H9 (cell line): ENCODE measurements at regions not wholly inside any gene's neighbourhood (a gene's known extent, or its start where the extent isn't known, plus 50 kb on each side); places are given as distances from the start of the nearest gene placed in this dataset.
"Not testable (repeated sequence)": the region's sequence is repeated elsewhere in the genome, so short reads cannot be mapped to it uniquely, and the experiment has no call there.

Experiments used
- DNase-seq: peaks from one replicate; pipeline ENCODE4 v3.0.0-alpha.2; 2017
- H2AFZ ChIP-seq: one replicate; pipeline ENCODE4 v1.6.1; 2013; ENCODE audit warnings: mild to moderate bottlenecking, low read length, control low read depth, moderate library complexity
- H2AK5ac ChIP-seq: 2 replicates; pipeline ENCODE4 v1.6.1; 2013; ENCODE audit warnings: low read length, control low read depth, mixed read lengths; ENCODE audit not compliant: insufficient read length
- H2BK120ac ChIP-seq: one replicate; pipeline ENCODE4 v1.6.1; 2013; ENCODE audit warnings: low read depth, mild to moderate bottlenecking, low read length, control low read depth, inconsistent platforms; ENCODE audit not compliant: poor library complexity, severe bottlenecking
- H2BK12ac ChIP-seq: 2 replicates; pipeline ENCODE4 v1.6.1; 2013; ENCODE audit warnings: low read length, control low read depth, mixed read lengths, low read depth; ENCODE audit not compliant: insufficient read length
- H2BK15ac ChIP-seq: 2 replicates; pipeline ENCODE4 v1.6.1; 2013; ENCODE audit warnings: low read depth, low read length, control low read depth
- H2BK20ac ChIP-seq: one replicate; pipeline ENCODE4 v1.6.1; 2013; ENCODE audit warnings: low read depth, mild to moderate bottlenecking, low read length, control low read depth, inconsistent platforms; ENCODE audit not compliant: poor library complexity, severe bottlenecking
- H2BK5ac ChIP-seq: 2 replicates; pipeline ENCODE4 v1.6.1; 2013; ENCODE audit warnings: low read length, control low read depth, mixed read lengths; ENCODE audit not compliant: insufficient read length
- H3K14ac ChIP-seq: 2 replicates; pipeline ENCODE4 v1.6.1; 2013; ENCODE audit warnings: low read length, control low read depth; ENCODE audit not compliant: insufficient read depth
- H3K18ac ChIP-seq: 2 replicates; pipeline ENCODE4 v1.6.1; 2013; ENCODE audit warnings: low read depth, mild to moderate bottlenecking, mixed read lengths, low read length, control low read depth; ENCODE audit not compliant: insufficient read length
- H3K23ac ChIP-seq: 2 replicates; pipeline ENCODE4 v1.6.1; 2013; ENCODE audit warnings: low read length, control low read depth, mixed read lengths, low read depth; ENCODE audit not compliant: insufficient read length
- H3K23me2 ChIP-seq: 2 replicates; pipeline ENCODE4 v1.6.1; 2013; ENCODE audit warnings: low read depth, mild to moderate bottlenecking, mixed read lengths, low read length, control low read depth; ENCODE audit not compliant: insufficient read length, poor library complexity, severe bottlenecking
- H3K27ac ChIP-seq: 2 replicates; pipeline ENCODE4 v1.5.1; 2013; ENCODE audit warnings: low read length, control low read depth, mixed read lengths, low read depth; ENCODE audit not compliant: insufficient read length
- H3K27me3 ChIP-seq: 2 replicates; pipeline ENCODE4 v1.6.1; 2013; ENCODE audit warnings: low read length, control low read depth, inconsistent platforms; ENCODE audit not compliant: insufficient read depth
- H3K4ac ChIP-seq: 2 replicates; pipeline ENCODE4 v1.6.1; 2013; ENCODE audit warnings: low read depth, mild to moderate bottlenecking, control low read depth, inconsistent platforms, low read length, moderate library complexity
- H3K4me1 ChIP-seq: 2 replicates; pipeline ENCODE4 v1.6.1; 2013; ENCODE audit warnings: low read length, control low read depth, inconsistent platforms; ENCODE audit not compliant: insufficient read depth
- H3K4me2 ChIP-seq: 2 replicates; pipeline ENCODE4 v1.6.1; 2013; ENCODE audit warnings: low read length, control low read depth, mixed read lengths; ENCODE audit not compliant: insufficient read length, insufficient read depth
- H3K56ac ChIP-seq: 2 replicates; pipeline ENCODE4 v1.6.1; 2013; ENCODE audit warnings: low read depth, mild to moderate bottlenecking, mixed read lengths, low read length, control low read depth; ENCODE audit not compliant: insufficient read length
- H3K79me1 ChIP-seq: 2 replicates; pipeline ENCODE4 v1.6.1; 2013; ENCODE audit warnings: low read depth, mild to moderate bottlenecking, moderate library complexity, low read length, control low read depth, inconsistent platforms; ENCODE audit not compliant: insufficient read depth, poor library complexity, severe bottlenecking
- H3K79me2 ChIP-seq: 2 replicates; pipeline ENCODE4 v1.6.1; 2013; ENCODE audit warnings: low read length, control low read depth, inconsistent platforms; ENCODE audit not compliant: insufficient read depth
- H3K9ac ChIP-seq: 2 replicates; pipeline ENCODE4 v1.6.1; 2013; ENCODE audit warnings: low read length, control low read depth, mixed read lengths; ENCODE audit not compliant: insufficient read length; ENCODE audit errors: extremely low read depth
- H3K9me3 ChIP-seq: one replicate; pipeline ENCODE4 v1.6.1; 2013; ENCODE audit warnings: low read depth, low read length, inconsistent platforms; ENCODE audit not compliant: control insufficient read depth
- H3T11ph ChIP-seq: one replicate; pipeline ENCODE4 v1.6.1; 2013; ENCODE audit warnings: mild to moderate bottlenecking, low read length, control low read depth, inconsistent platforms
- H4K20me1 ChIP-seq: one replicate; pipeline ENCODE4 v1.6.1; 2013; ENCODE audit not compliant: control insufficient read depth, insufficient read length, insufficient read depth
- H4K5ac ChIP-seq: 2 replicates; pipeline ENCODE4 v1.6.1; 2013; ENCODE audit warnings: low read depth, mild to moderate bottlenecking, mixed read lengths, low read length, control low read depth; ENCODE audit not compliant: insufficient read length
- H4K8ac ChIP-seq: replicated peaks from 2 replicates; pipeline ENCODE4 v1.6.1; 2013; ENCODE audit warnings: low read length, control low read depth, mixed read lengths, low read depth; ENCODE audit not compliant: insufficient read length
- H4K91ac ChIP-seq: 2 replicates; pipeline ENCODE4 v1.6.1; 2013; ENCODE audit warnings: low read depth, mild to moderate bottlenecking, moderate library complexity, mixed read lengths, low read length, control low read depth; ENCODE audit not compliant: insufficient read length
- H3K27ac Mint-ChIP-seq, 3 experiments: 2 replicates in 2 of 3; 3 replicates in 1 of 3; pipeline ENCODE4 v1.8.0; 2020 to 2021; ENCODE audit warnings: mixed read lengths in 3 of 3, mild to moderate bottlenecking in 1 of 3, moderate library complexity in 1 of 3
- H3K27me3 Mint-ChIP-seq: 2 replicates; pipeline ENCODE4 v1.8.0; 2021; ENCODE audit warnings: low read depth, mild to moderate bottlenecking, moderate library complexity, mixed read lengths
- H3K36me3 Mint-ChIP-seq, 3 experiments: 2 replicates in 2 of 3; 3 replicates in 1 of 3; pipeline ENCODE4 v1.8.0; 2020 to 2021; ENCODE audit warnings: low read depth in 3 of 3, mixed read lengths in 3 of 3; ENCODE audit not compliant: insufficient read depth in 1 of 3
- H3K4me1 Mint-ChIP-seq, 2 experiments: 2 replicates each; pipeline ENCODE4 v1.8.0; 2020; ENCODE audit warnings: mixed read lengths in 2 of 2
- H3K4me3 Mint-ChIP-seq, 2 experiments: 2 replicates in 1 of 2; 3 replicates in 1 of 2; pipeline ENCODE4 v1.8.0; 2020 to 2021; ENCODE audit warnings: mild to moderate bottlenecking in 2 of 2, mixed read lengths in 2 of 2, moderate library complexity in 1 of 2
- H3K9me3 Mint-ChIP-seq, 2 experiments: 2 replicates in 1 of 2; 3 replicates in 1 of 2; pipeline ENCODE4 v1.8.0; 2020; ENCODE audit warnings: mild to moderate bottlenecking in 2 of 2, mixed read lengths in 2 of 2, moderate library complexity in 1 of 2
- WGBS: extraction: QIAGEN DNeasy Blood & Tissue Kit; methylation state at CpG from one replicate; pipeline ENCODE4 v1.1.7; 2013; ENCODE audit warnings: missing lambda C conversion rate, low lambda C conversion rate, mixed read lengths; ENCODE audit not compliant: insufficient read length; ENCODE audit errors: extremely low coverage; 5-methylcytosine and 5-hydroxymethylcytosine counted together
- TF ChIP-seq, protein P1 (sequence below): fragments of 200-600 bp; sonication (generic); conservative IDR thresholded peaks from 3 replicates; pipeline ENCODE4 v1.8.0; 2021; ENCODE audit warnings: antibody characterized with exemption, mild to moderate bottlenecking

DNA sequence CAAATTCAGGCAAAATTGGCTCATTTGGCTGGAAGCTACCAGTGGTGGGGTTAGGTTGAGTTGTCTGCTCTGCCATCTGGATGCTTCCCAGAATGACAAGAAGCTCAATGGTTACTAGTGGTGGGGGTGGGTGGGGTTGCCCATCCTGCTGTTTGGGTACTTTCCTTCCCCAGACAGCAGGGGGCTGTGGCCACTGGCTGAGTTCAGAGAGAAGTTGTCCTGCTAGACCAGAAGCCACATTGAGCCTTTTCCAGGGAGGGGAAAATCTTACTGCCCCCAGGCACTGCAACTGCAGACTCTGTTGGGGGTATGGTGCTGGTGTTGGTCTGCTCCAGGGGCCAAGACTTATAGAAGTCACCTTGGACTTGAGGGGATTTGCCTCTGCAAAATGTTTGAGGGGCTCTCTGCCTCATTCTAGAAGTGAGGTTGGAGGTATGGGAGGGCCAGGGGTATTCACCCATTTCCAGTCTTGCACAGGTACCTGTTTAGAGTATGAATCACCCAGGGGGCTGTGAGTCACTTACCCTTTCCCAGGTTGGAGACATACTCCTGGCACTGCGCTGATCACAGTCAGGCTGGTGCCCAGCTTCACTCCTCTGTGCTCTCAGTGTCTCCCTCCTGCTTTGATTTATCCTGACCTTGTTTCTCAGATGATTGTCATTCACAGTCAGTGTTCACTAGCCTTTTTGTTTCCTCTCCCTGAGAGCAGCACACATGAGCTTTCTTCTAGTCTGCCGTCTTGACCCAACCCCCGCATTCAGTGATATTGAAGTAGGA lies 89.1 kb upstream of the NEGR1 start:
- Mint-ChIP-seq H3K4me1 (peaks cover 11 to 13% of the 10 kb centered on the region in 2 experiments), H3K27me3 (no peaks in the 10 kb centered on the region), H3K36me3 (no peaks in the 10 kb centered on the region), H3K9me3 (no peaks in the 10 kb centered on the region), H3K27ac (no peak overlapping the region), H3K4me3 (no peak overlapping the region)
- Histone ChIP-seq H3K23ac (no peak overlapping the region), H4K8ac (no peak overlapping the region), H3K4ac (no peak overlapping the region), H3K9ac (no peak overlapping the region), H4K5ac (no peak overlapping the region), H3K23me2 (no peaks in the 10 kb centered on the region), H2BK15ac (no peak overlapping the region), H3K79me1 (no peaks in the 10 kb centered on the region), H3K9me3 (no peaks in the 10 kb centered on the region), H4K20me1 (no peaks in the 10 kb centered on the region), H2AFZ (no peak overlapping the region), H3K14ac (no peak overlapping the region), H2BK5ac (no peak overlapping the region), H3K4me1 (peaks cover 3% of the 10 kb centered on the region; the same call in 1 of the 2 replicates), H4K91ac (no peak overlapping the region), H3K27ac (no peak overlapping the region), H3T11ph (no peak overlapping the region), H3K4me2 (no peak overlapping the region), H2BK120ac (no peak overlapping the region), H2BK20ac (no peak overlapping the region), H2AK5ac (no peak overlapping the region), H3K56ac (no peak overlapping the region), H3K18ac (no peak overlapping the region), H3K79me2 (no peaks in the 10 kb centered on the region), H2BK12ac (no peak overlapping the region), H3K27me3 (no peaks in the 10 kb centered on the region)
- peak; percentile 34 for DNase-seq
- TF ChIP-seq, protein P1, sequence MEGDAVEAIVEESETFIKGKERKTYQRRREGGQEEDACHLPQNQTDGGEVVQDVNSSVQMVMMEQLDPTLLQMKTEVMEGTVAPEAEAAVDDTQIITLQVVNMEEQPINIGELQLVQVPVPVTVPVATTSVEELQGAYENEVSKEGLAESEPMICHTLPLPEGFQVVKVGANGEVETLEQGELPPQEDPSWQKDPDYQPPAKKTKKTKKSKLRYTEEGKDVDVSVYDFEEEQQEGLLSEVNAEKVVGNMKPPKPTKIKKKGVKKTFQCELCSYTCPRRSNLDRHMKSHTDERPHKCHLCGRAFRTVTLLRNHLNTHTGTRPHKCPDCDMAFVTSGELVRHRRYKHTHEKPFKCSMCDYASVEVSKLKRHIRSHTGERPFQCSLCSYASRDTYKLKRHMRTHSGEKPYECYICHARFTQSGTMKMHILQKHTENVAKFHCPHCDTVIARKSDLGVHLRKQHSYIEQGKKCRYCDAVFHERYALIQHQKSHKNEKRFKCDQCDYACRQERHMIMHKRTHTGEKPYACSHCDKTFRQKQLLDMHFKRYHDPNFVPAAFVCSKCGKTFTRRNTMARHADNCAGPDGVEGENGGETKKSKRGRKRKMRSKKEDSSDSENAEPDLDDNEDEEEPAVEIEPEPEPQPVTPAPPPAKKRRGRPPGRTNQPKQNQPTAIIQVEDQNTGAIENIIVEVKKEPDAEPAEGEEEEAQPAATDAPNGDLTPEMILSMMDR = no peak
- WGBS = no CpG with 5 or more reads among the region's 3 CpGs

DNA sequence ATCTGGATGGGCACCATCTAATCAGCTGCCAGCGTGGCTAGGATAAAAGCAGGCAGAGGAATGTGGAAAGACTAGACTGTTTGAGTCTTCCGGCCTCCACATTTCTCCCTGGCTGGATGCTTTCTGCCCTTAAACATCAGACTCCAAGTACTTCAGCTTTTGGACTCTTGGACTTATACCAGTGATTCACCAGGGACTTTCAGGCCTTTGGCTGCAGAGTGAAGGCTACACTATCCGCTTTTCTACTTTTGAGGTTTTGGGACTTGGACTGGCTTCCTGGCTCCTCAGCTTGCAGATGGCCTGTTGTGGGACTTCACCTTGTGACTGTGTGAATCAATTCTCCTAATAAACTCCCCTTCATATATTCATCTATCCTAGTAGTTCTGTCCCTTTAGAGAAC lies 88.5 kb upstream of the NEGR1 start:
- H3K27ac ChIP-seq, H2BK15ac ChIP-seq, H2BK20ac ChIP-seq, H3K56ac ChIP-seq, H3K4ac ChIP-seq, H3K9me3 Mint-ChIP-seq, H3K27me3 ChIP-seq, DNase-seq, H3K18ac ChIP-seq, H2BK5ac ChIP-seq, H4K5ac ChIP-seq, H4K8ac ChIP-seq, H3K9me3 ChIP-seq, H3K9ac ChIP-seq, H3K27ac Mint-ChIP-seq, H4K91ac ChIP-seq, H3K23ac ChIP-seq, H3K4me2 ChIP-seq, H2BK120ac ChIP-seq, H3K14ac ChIP-seq, H3K27me3 Mint-ChIP-seq, H2BK12ac ChIP-seq, H3K4me1 ChIP-seq, H3K4me3 Mint-ChIP-seq, H3K23me2 ChIP-seq, H3T11ph ChIP-seq, H3K79me2 ChIP-seq, H3K36me3 Mint-ChIP-seq, H2AK5ac ChIP-seq, H3K79me1 ChIP-seq, H4K20me1 ChIP-seq, H2AFZ ChIP-seq: not testable (repeated sequence)
- H3K4me1 Mint-ChIP-seq = peaks cover 11 to 13% of the 10 kb centered on the region in 2 experiments
- WGBS = no CpG with 5 or more reads among the region's 3 CpGs
